Hepatocyte (in vitro differentiated cells): ENCODE measurements at regions not wholly inside any gene's neighbourhood (a gene's known extent, or its start where the extent isn't known, plus 50 kb on each side); places are given as distances from the start of the nearest gene placed in this dataset.

ENCODE experiments used
- DNase-seq: peaks from one replicate; pipeline ENCODE4 v3.0.0-alpha.2; 2016; ENCODE audit warnings: low spot score
- H2AFZ ChIP-seq: fragments of 200-600 bp; sonication (generic); 2 replicates; pipeline ENCODE4 v1.6.0; 2016; ENCODE audit warnings: antibody characterized with exemption, mild to moderate bottlenecking
- H3K27ac ChIP-seq: fragments of 200-600 bp; sonication (generic); 2 replicates; pipeline ENCODE4 v1.5.1; 2016; ENCODE audit warnings: mild to moderate bottlenecking
- H3K27me3 ChIP-seq: fragments of 200-600 bp; sonication (generic); 2 replicates; pipeline ENCODE4 v1.6.1; 2016
- H3K36me3 ChIP-seq: fragments of 200-600 bp; sonication (generic); replicated peaks from 2 replicates; pipeline ENCODE4 v1.5.1; 2016; ENCODE audit warnings: low read depth; ENCODE audit not compliant: insufficient read depth
- H3K4me1 ChIP-seq: fragments of 200-600 bp; sonication (generic); 2 replicates; pipeline ENCODE4 v1.5.1; 2016; ENCODE audit warnings: mild to moderate bottlenecking, moderate library complexity; ENCODE audit not compliant: insufficient read depth
- H3K4me2 ChIP-seq: fragments of 200-600 bp; sonication (generic); 2 replicates; pipeline ENCODE4 v1.6.0; 2016
- H3K4me3 ChIP-seq: fragments of 200-600 bp; sonication (generic); 2 replicates; pipeline ENCODE4 v1.5.1; 2016; ENCODE audit warnings: mild to moderate bottlenecking
- H3K79me2 ChIP-seq: fragments of 200-600 bp; sonication (generic); 2 replicates; pipeline ENCODE4 v1.6.0; 2017; ENCODE audit warnings: mild to moderate bottlenecking
- H3K9me2 ChIP-seq: fragments of 200-600 bp; sonication (generic); replicated peaks from 2 replicates; pipeline ENCODE4 v1.6.0; 2017; ENCODE audit warnings: mild to moderate bottlenecking; ENCODE audit not compliant: insufficient read depth
- H3K9me3 ChIP-seq: fragments of 200-600 bp; sonication (generic); 2 replicates; pipeline ENCODE4 v1.5.1; 2016; ENCODE audit warnings: low read depth, mild to moderate bottlenecking
- H4K20me1 ChIP-seq: fragments of 200-600 bp; sonication (generic); 2 replicates; pipeline ENCODE4 v1.6.0; 2016; ENCODE audit warnings: mild to moderate bottlenecking; ENCODE audit not compliant: insufficient read depth, poor library complexity, severe bottlenecking
- CTCF ChIP-seq: fragments of 200-600 bp; sonication (generic); IDR thresholded peaks from 2 replicates; pipeline ENCODE4 v1.5.1; 2016; ENCODE audit warnings: antibody characterized with exemption, mild to moderate bottlenecking; ENCODE audit not compliant: poor library complexity
- EZH2 ChIP-seq: fragments of 200-600 bp; sonication (generic); IDR thresholded peaks from 2 replicates; pipeline ENCODE4 v1.6.1; 2016; ENCODE audit warnings: antibody characterized with exemption, mild to moderate bottlenecking, borderline replicate concordance
- EZH2phosphoT487 ChIP-seq: fragments of 200-600 bp; sonication (generic); IDR thresholded peaks from one replicate; pipeline ENCODE4 v1.6.1; 2018; ENCODE audit warnings: antibody characterized with exemption, mild to moderate bottlenecking, low read depth, moderate library complexity; ENCODE audit not compliant: unreplicated experiment, severe bottlenecking
- WGBS: methylation state at CpG from one replicate; pipeline ENCODE4 v1.1.6; 2016; ENCODE audit warnings: low lambda C conversion rate; ENCODE audit errors: missing lambda C conversion rate; 5-methylcytosine and 5-hydroxymethylcytosine counted together

- no peaks in the 10 kb centered on the region for H3K79me2 ChIP-seq
- H3K9me3 ChIP-seq = no peaks in the 10 kb centered on the region
- H4K20me1 ChIP-seq = no peaks in the 10 kb centered on the region
- WGBS = 39% methylated on average over 1 of the region's 1 CpG
- no peak overlapping the region for H3K4me2 ChIP-seq
- no peaks in the 10 kb centered on the region for H3K36me3 ChIP-seq
- H3K27me3 ChIP-seq = no peaks in the 10 kb centered on the region
- H3K9me2 ChIP-seq = no peaks in the 10 kb centered on the region
- no peak for TF ChIP-seq CTCF
- no peak for TF ChIP-seq EZH2phosphoT487
- TF ChIP-seq EZH2 = no peak
- no peak for DNase-seq
- H3K27ac ChIP-seq = no peak overlapping the region
- peaks cover 6% of the 10 kb centered on the region for H3K4me1 ChIP-seq
- H3K4me3 ChIP-seq = no peak overlapping the region
- no peak overlapping the region for H2AFZ ChIP-seq
These were observed 61.5 kb upstream of the PLEKHG7 start for GRCh38 chr12:92641291-92641690.

GRCh38 chr12:92640691-92641090 is 62.1 kb upstream of the PLEKHG7 start:
- no peaks in the 10 kb centered on the region for H3K36me3 ChIP-seq
- no peak for DNase-seq
- H3K4me2 ChIP-seq = no peak overlapping the region
- TF ChIP-seq CTCF (no peak), EZH2phosphoT487 (no peak), EZH2 (no peak)
- H2AFZ ChIP-seq = no peak overlapping the region
- no peaks in the 10 kb centered on the region for H4K20me1 ChIP-seq
- H3K9me3 ChIP-seq = no peaks in the 10 kb centered on the region
- no peaks in the 10 kb centered on the region for H3K27me3 ChIP-seq
- no peaks in the 10 kb centered on the region for H3K79me2 ChIP-seq
- H3K4me3 ChIP-seq = no peak overlapping the region
- peaks cover 6% of the 10 kb centered on the region for H3K4me1 ChIP-seq
- no peak overlapping the region for H3K27ac ChIP-seq
- H3K9me2 ChIP-seq = no peaks in the 10 kb centered on the region

- Histone ChIP-seq H3K4me1 (peaks cover 6% of the 10 kb centered on the region), H3K4me2 (no peak overlapping the region), H3K36me3 (no peaks in the 10 kb centered on the region), H3K4me3 (no peak overlapping the region), H3K9me2 (no peaks in the 10 kb centered on the region), H3K27ac (no peak overlapping the region), H2AFZ (no peak overlapping the region), H4K20me1 (no peaks in the 10 kb centered on the region), H3K27me3 (no peaks in the 10 kb centered on the region), H3K9me3 (no peaks in the 10 kb centered on the region), H3K79me2 (no peaks in the 10 kb centered on the region)
- TF ChIP-seq EZH2phosphoT487 (no peak), EZH2 (no peak), CTCF (no peak)
- DNase-seq = no peak
These were observed 63.8 kb upstream of the PLEKHG7 start for GRCh38 chr12:92639017-92639416.

GRCh38 chr12:92634730-92635129 is 68.1 kb upstream of the PLEKHG7 start:
- H3K4me1 ChIP-seq = peaks cover 6% of the 10 kb centered on the region
- H3K36me3 ChIP-seq = no peaks in the 10 kb centered on the region
- no peaks in the 10 kb centered on the region for H3K9me3 ChIP-seq
- DNase-seq = no peak
- no peak overlapping the region for H3K27ac ChIP-seq
- no peak overlapping the region for H2AFZ ChIP-seq
- no peaks in the 10 kb centered on the region for H3K27me3 ChIP-seq
- no peaks in the 10 kb centered on the region for H3K79me2 ChIP-seq
- TF ChIP-seq CTCF (no peak), EZH2 (no peak), EZH2phosphoT487 (no peak)
- no peak overlapping the region for H3K4me3 ChIP-seq
- no peaks in the 10 kb centered on the region for H3K9me2 ChIP-seq
- no peaks in the 10 kb centered on the region for H4K20me1 ChIP-seq
- H3K4me2 ChIP-seq = no peak overlapping the region
- whole genome bisulfite sequencing = 82% methylated on average over 2 of the region's 2 CpGs
